GM23338 (cell line): ENCODE measurements at regions not wholly inside any gene's neighbourhood (a gene's known extent, or its start where the extent isn't known, plus 50 kb on each side); places are given as distances from the start of the nearest gene placed in this dataset.

Source experiments
- CREB1 ChIP-seq: fragments of 250-450 bp; sonication (Bioruptor Pico); IDR thresholded peaks from 2 replicates; pipeline ENCODE4 v1.5.0; 2020; ENCODE audit warnings: low read depth, mild to moderate bottlenecking, moderate library complexity
- CTCF ChIP-seq, 2 experiments: fragments of 200-600 bp in 1 of 2; sonication (generic) in 1 of 2; conservative IDR thresholded peaks; 2 replicates each; pipeline versions ENCODE4 v1.5.1 to v1.6.1; 2016 to 2017; ENCODE audit warnings: antibody characterized with exemption in 2 of 2, low read depth in 2 of 2, mild to moderate bottlenecking in 2 of 2, moderate library complexity in 1 of 2
- ETS1 ChIP-seq: IDR thresholded peaks from 2 replicates; pipeline ENCODE4 v1.6.1; 2016; ENCODE audit warnings: antibody characterized with exemption
- EZH2 ChIP-seq: fragments of 200-600 bp; sonication (generic); IDR thresholded peaks from one replicate; pipeline ENCODE4 v1.8.0; 2017; ENCODE audit warnings: antibody characterized with exemption, mild to moderate bottlenecking, low read depth; ENCODE audit not compliant: unreplicated experiment
- EZH2phosphoT487 ChIP-seq: fragments of 200-600 bp; sonication (generic); IDR thresholded peaks from one replicate; pipeline ENCODE4 v1.8.1; 2018; ENCODE audit warnings: antibody characterized with exemption; ENCODE audit not compliant: unreplicated experiment
- JUNB ChIP-seq: IDR thresholded peaks from one replicate; pipeline ENCODE4 v1.6.1; 2016; ENCODE audit warnings: antibody characterized with exemption; ENCODE audit not compliant: unreplicated experiment
- NANOG ChIP-seq: IDR thresholded peaks from 2 replicates; pipeline ENCODE4 v1.6.1; 2016; ENCODE audit warnings: antibody characterized with exemption, borderline replicate concordance
- POLR2AphosphoS5 ChIP-seq: IDR thresholded peaks from 2 replicates; pipeline ENCODE4 v1.6.1; 2016; ENCODE audit warnings: antibody characterized with exemption, low read depth
- REST ChIP-seq: IDR thresholded peaks from one replicate; pipeline ENCODE4 v1.6.1; 2018; ENCODE audit warnings: antibody characterized with exemption; ENCODE audit not compliant: unreplicated experiment
- STAT1 ChIP-seq: IDR thresholded peaks from one replicate; pipeline ENCODE4 v1.6.1; 2016; ENCODE audit warnings: antibody characterized with exemption; ENCODE audit not compliant: unreplicated experiment
- ZNF114 ChIP-seq: fragments of 250-450 bp; sonication (Bioruptor Pico); IDR thresholded peaks from 2 replicates; pipeline ENCODE4 v1.5.0; 2020; ENCODE audit warnings: mild to moderate bottlenecking, moderate library complexity
- ZNF331 ChIP-seq: fragments of 250-450 bp; sonication (Bioruptor Pico); IDR thresholded peaks from 2 replicates; pipeline ENCODE4 v1.5.0; 2020; ENCODE audit warnings: low read depth, mild to moderate bottlenecking, moderate library complexity
- ZNF462 ChIP-seq: fragments of 250-450 bp; sonication (Bioruptor Pico); IDR thresholded peaks from 2 replicates; pipeline ENCODE4 v1.5.0; 2020; ENCODE audit warnings: mild to moderate bottlenecking, moderate library complexity

- TF ChIP-seq CTCF (conservative IDR thresholded peaks at IDR 0.05; ENCODE audit: low read depth in 2 of 2) (no peak), EZH2 (no peak), REST (no peak), POLR2AphosphoS5 (no peak), CREB1 (CRISPR knock-in tag) (no peak), STAT1 (no peak), ZNF114 (CRISPR knock-in tag) (no peak), EZH2phosphoT487 (no peak), NANOG (no peak), JUNB (no peak), ETS1 (no peak), ZNF462 (peak; percentile 70; the same call in 1 of the 2 replicates), ZNF331 (CRISPR knock-in tag) (no peak)
Measured at GRCh38 chr5:119878712-119879111, 249.4 kb downstream of the FAM170A start.
